H9 (cell line): ENCODE measurements at regions not wholly inside any gene's neighbourhood (a gene's known extent, or its start where the extent isn't known, plus 50 kb on each side); places are given as distances from the start of the nearest gene placed in this dataset.

ENCODE experiments used
- DNase-seq: peaks from one replicate; pipeline ENCODE4 v3.0.0-alpha.2; 2017
- H2AFZ ChIP-seq: one replicate; pipeline ENCODE4 v1.6.1; 2013; ENCODE audit warnings: mild to moderate bottlenecking, low read length, control low read depth, moderate library complexity
- H2AK5ac ChIP-seq: 2 replicates; pipeline ENCODE4 v1.6.1; 2013; ENCODE audit warnings: low read length, control low read depth, mixed read lengths; ENCODE audit not compliant: insufficient read length
- H2BK120ac ChIP-seq: one replicate; pipeline ENCODE4 v1.6.1; 2013; ENCODE audit warnings: low read depth, mild to moderate bottlenecking, low read length, control low read depth, inconsistent platforms; ENCODE audit not compliant: poor library complexity, severe bottlenecking
- H2BK12ac ChIP-seq: 2 replicates; pipeline ENCODE4 v1.6.1; 2013; ENCODE audit warnings: low read length, control low read depth, mixed read lengths, low read depth; ENCODE audit not compliant: insufficient read length
- H2BK15ac ChIP-seq: 2 replicates; pipeline ENCODE4 v1.6.1; 2013; ENCODE audit warnings: low read depth, low read length, control low read depth
- H2BK20ac ChIP-seq: one replicate; pipeline ENCODE4 v1.6.1; 2013; ENCODE audit warnings: low read depth, mild to moderate bottlenecking, low read length, control low read depth, inconsistent platforms; ENCODE audit not compliant: poor library complexity, severe bottlenecking
- H2BK5ac ChIP-seq: 2 replicates; pipeline ENCODE4 v1.6.1; 2013; ENCODE audit warnings: low read length, control low read depth, mixed read lengths; ENCODE audit not compliant: insufficient read length
- H3K14ac ChIP-seq: 2 replicates; pipeline ENCODE4 v1.6.1; 2013; ENCODE audit warnings: low read length, control low read depth; ENCODE audit not compliant: insufficient read depth
- H3K18ac ChIP-seq: 2 replicates; pipeline ENCODE4 v1.6.1; 2013; ENCODE audit warnings: low read depth, mild to moderate bottlenecking, mixed read lengths, low read length, control low read depth; ENCODE audit not compliant: insufficient read length
- H3K23ac ChIP-seq: 2 replicates; pipeline ENCODE4 v1.6.1; 2013; ENCODE audit warnings: low read length, control low read depth, mixed read lengths, low read depth; ENCODE audit not compliant: insufficient read length
- H3K23me2 ChIP-seq: 2 replicates; pipeline ENCODE4 v1.6.1; 2013; ENCODE audit warnings: low read depth, mild to moderate bottlenecking, mixed read lengths, low read length, control low read depth; ENCODE audit not compliant: insufficient read length, poor library complexity, severe bottlenecking
- H3K27ac ChIP-seq: 2 replicates; pipeline ENCODE4 v1.5.1; 2013; ENCODE audit warnings: low read length, control low read depth, mixed read lengths, low read depth; ENCODE audit not compliant: insufficient read length
- H3K27me3 ChIP-seq: 2 replicates; pipeline ENCODE4 v1.6.1; 2013; ENCODE audit warnings: low read length, control low read depth, inconsistent platforms; ENCODE audit not compliant: insufficient read depth
- H3K4ac ChIP-seq: 2 replicates; pipeline ENCODE4 v1.6.1; 2013; ENCODE audit warnings: low read depth, mild to moderate bottlenecking, control low read depth, inconsistent platforms, low read length, moderate library complexity
- H3K4me1 ChIP-seq: 2 replicates; pipeline ENCODE4 v1.6.1; 2013; ENCODE audit warnings: low read length, control low read depth, inconsistent platforms; ENCODE audit not compliant: insufficient read depth
- H3K4me2 ChIP-seq: 2 replicates; pipeline ENCODE4 v1.6.1; 2013; ENCODE audit warnings: low read length, control low read depth, mixed read lengths; ENCODE audit not compliant: insufficient read length, insufficient read depth
- H3K56ac ChIP-seq: 2 replicates; pipeline ENCODE4 v1.6.1; 2013; ENCODE audit warnings: low read depth, mild to moderate bottlenecking, mixed read lengths, low read length, control low read depth; ENCODE audit not compliant: insufficient read length
- H3K79me1 ChIP-seq: 2 replicates; pipeline ENCODE4 v1.6.1; 2013; ENCODE audit warnings: low read depth, mild to moderate bottlenecking, moderate library complexity, low read length, control low read depth, inconsistent platforms; ENCODE audit not compliant: insufficient read depth, poor library complexity, severe bottlenecking
- H3K79me2 ChIP-seq: 2 replicates; pipeline ENCODE4 v1.6.1; 2013; ENCODE audit warnings: low read length, control low read depth, inconsistent platforms; ENCODE audit not compliant: insufficient read depth
- H3K9ac ChIP-seq: 2 replicates; pipeline ENCODE4 v1.6.1; 2013; ENCODE audit warnings: low read length, control low read depth, mixed read lengths; ENCODE audit not compliant: insufficient read length; ENCODE audit errors: extremely low read depth
- H3K9me3 ChIP-seq: one replicate; pipeline ENCODE4 v1.6.1; 2013; ENCODE audit warnings: low read depth, low read length, inconsistent platforms; ENCODE audit not compliant: control insufficient read depth
- H3T11ph ChIP-seq: one replicate; pipeline ENCODE4 v1.6.1; 2013; ENCODE audit warnings: mild to moderate bottlenecking, low read length, control low read depth, inconsistent platforms
- H4K20me1 ChIP-seq: one replicate; pipeline ENCODE4 v1.6.1; 2013; ENCODE audit not compliant: control insufficient read depth, insufficient read length, insufficient read depth
- H4K5ac ChIP-seq: 2 replicates; pipeline ENCODE4 v1.6.1; 2013; ENCODE audit warnings: low read depth, mild to moderate bottlenecking, mixed read lengths, low read length, control low read depth; ENCODE audit not compliant: insufficient read length
- H4K8ac ChIP-seq: replicated peaks from 2 replicates; pipeline ENCODE4 v1.6.1; 2013; ENCODE audit warnings: low read length, control low read depth, mixed read lengths, low read depth; ENCODE audit not compliant: insufficient read length
- H4K91ac ChIP-seq: 2 replicates; pipeline ENCODE4 v1.6.1; 2013; ENCODE audit warnings: low read depth, mild to moderate bottlenecking, moderate library complexity, mixed read lengths, low read length, control low read depth; ENCODE audit not compliant: insufficient read length
- H3K27ac Mint-ChIP-seq, 3 experiments: 2 replicates in 2 of 3; 3 replicates in 1 of 3; pipeline ENCODE4 v1.8.0; 2020 to 2021; ENCODE audit warnings: mixed read lengths in 3 of 3, mild to moderate bottlenecking in 1 of 3, moderate library complexity in 1 of 3
- H3K27me3 Mint-ChIP-seq: 2 replicates; pipeline ENCODE4 v1.8.0; 2021; ENCODE audit warnings: low read depth, mild to moderate bottlenecking, moderate library complexity, mixed read lengths
- H3K36me3 Mint-ChIP-seq, 3 experiments: 2 replicates in 2 of 3; 3 replicates in 1 of 3; pipeline ENCODE4 v1.8.0; 2020 to 2021; ENCODE audit warnings: low read depth in 3 of 3, mixed read lengths in 3 of 3; ENCODE audit not compliant: insufficient read depth in 1 of 3
- H3K4me1 Mint-ChIP-seq, 2 experiments: 2 replicates each; pipeline ENCODE4 v1.8.0; 2020; ENCODE audit warnings: mixed read lengths in 2 of 2
- H3K4me3 Mint-ChIP-seq, 2 experiments: 2 replicates in 1 of 2; 3 replicates in 1 of 2; pipeline ENCODE4 v1.8.0; 2020 to 2021; ENCODE audit warnings: mild to moderate bottlenecking in 2 of 2, mixed read lengths in 2 of 2, moderate library complexity in 1 of 2
- H3K9me3 Mint-ChIP-seq, 2 experiments: 2 replicates in 1 of 2; 3 replicates in 1 of 2; pipeline ENCODE4 v1.8.0; 2020; ENCODE audit warnings: mild to moderate bottlenecking in 2 of 2, mixed read lengths in 2 of 2, moderate library complexity in 1 of 2
- WGBS: extraction: QIAGEN DNeasy Blood & Tissue Kit; methylation state at CpG from one replicate; pipeline ENCODE4 v1.1.7; 2013; ENCODE audit warnings: missing lambda C conversion rate, low lambda C conversion rate, mixed read lengths; ENCODE audit not compliant: insufficient read length; ENCODE audit errors: extremely low coverage; 5-methylcytosine and 5-hydroxymethylcytosine counted together
- TF ChIP-seq, protein P1 (sequence below): fragments of 200-600 bp; sonication (generic); conservative IDR thresholded peaks from 3 replicates; pipeline ENCODE4 v1.8.0; 2021; ENCODE audit warnings: antibody characterized with exemption, mild to moderate bottlenecking

GRCh38 chr21:23963454-23963853, 1643.8 kb downstream of the MRPL39 start:
- Histone ChIP-seq H2BK20ac (no peak overlapping the region), H2BK120ac (no peak overlapping the region), H3K27me3 (no peaks in the 10 kb centered on the region), H4K20me1 (no peaks in the 10 kb centered on the region), H2BK5ac (no peak overlapping the region), H2AFZ (no peak overlapping the region), H4K8ac (no peak overlapping the region), H3K79me1 (no peaks in the 10 kb centered on the region), H3K56ac (no peak overlapping the region), H3K14ac (no peak overlapping the region), H2AK5ac (no peak overlapping the region), H3T11ph (no peak overlapping the region), H3K23me2 (no peaks in the 10 kb centered on the region), H3K9ac (no peak overlapping the region), H3K4me1 (no peaks in the 10 kb centered on the region), H3K27ac (no peak overlapping the region), H3K18ac (no peak overlapping the region), H3K4me2 (no peak overlapping the region), H4K91ac (no peak overlapping the region), H3K23ac (no peak overlapping the region), H3K79me2 (no peaks in the 10 kb centered on the region), H3K4ac (no peak overlapping the region), H2BK12ac (no peak overlapping the region), H2BK15ac (no peak overlapping the region), H4K5ac (no peak overlapping the region), H3K9me3 (no peaks in the 10 kb centered on the region)
- no peak overlapping the region for H3K27ac Mint-ChIP-seq
- TF ChIP-seq, protein P1, sequence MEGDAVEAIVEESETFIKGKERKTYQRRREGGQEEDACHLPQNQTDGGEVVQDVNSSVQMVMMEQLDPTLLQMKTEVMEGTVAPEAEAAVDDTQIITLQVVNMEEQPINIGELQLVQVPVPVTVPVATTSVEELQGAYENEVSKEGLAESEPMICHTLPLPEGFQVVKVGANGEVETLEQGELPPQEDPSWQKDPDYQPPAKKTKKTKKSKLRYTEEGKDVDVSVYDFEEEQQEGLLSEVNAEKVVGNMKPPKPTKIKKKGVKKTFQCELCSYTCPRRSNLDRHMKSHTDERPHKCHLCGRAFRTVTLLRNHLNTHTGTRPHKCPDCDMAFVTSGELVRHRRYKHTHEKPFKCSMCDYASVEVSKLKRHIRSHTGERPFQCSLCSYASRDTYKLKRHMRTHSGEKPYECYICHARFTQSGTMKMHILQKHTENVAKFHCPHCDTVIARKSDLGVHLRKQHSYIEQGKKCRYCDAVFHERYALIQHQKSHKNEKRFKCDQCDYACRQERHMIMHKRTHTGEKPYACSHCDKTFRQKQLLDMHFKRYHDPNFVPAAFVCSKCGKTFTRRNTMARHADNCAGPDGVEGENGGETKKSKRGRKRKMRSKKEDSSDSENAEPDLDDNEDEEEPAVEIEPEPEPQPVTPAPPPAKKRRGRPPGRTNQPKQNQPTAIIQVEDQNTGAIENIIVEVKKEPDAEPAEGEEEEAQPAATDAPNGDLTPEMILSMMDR: no peak
- H3K27me3 Mint-ChIP-seq: no peaks in the 10 kb centered on the region
- no CpG with 5 or more reads among the region's 2 CpGs for WGBS
- peaks cover 51 to 53% of the 10 kb centered on the region in 2 experiments for H3K9me3 Mint-ChIP-seq
- no peaks in the 10 kb centered on the region for H3K4me1 Mint-ChIP-seq
- no peak overlapping the region for H3K4me3 Mint-ChIP-seq
- H3K36me3 Mint-ChIP-seq: peaks cover 0 to 6% (median 1%) of the 10 kb centered on the region in 3 experiments; a peak in 4 of 7 replicates
- no peak for DNase-seq
